B cell (primary cell): ENCODE measurements at regions not wholly inside any gene's neighbourhood (a gene's known extent, or its start where the extent isn't known, plus 50 kb on each side); places are given as distances from the start of the nearest gene placed in this dataset.

Source experiments
- ATAC-seq: fragments of 200-7000 bp; cut with Tn5 transposase; one replicate; pipeline ENCODE4 v1.10.0; 2021; ENCODE audit warnings: low read depth, mild to moderate bottlenecking, moderate number of reproducible peaks, moderate library complexity
- CTCF ChIA-PET: fragments of 350-600 bp; sonication (Branson Sonifier 250); formaldehyde crosslinking; loops from one replicate; lab custom pipeline; 2021; ENCODE audit warnings: antibody characterized with exemption, inconsistent platforms; lab: Charles Lee
- POLR2A ChIA-PET: fragments of 350-600 bp; sonication (Branson Sonifier 250); formaldehyde crosslinking; loops from one replicate; lab custom pipeline; 2021; ENCODE audit warnings: antibody characterized with exemption; lab: Charles Lee
- DNase-seq: peaks from one replicate; pipeline ENCODE4 v3.0.0; 2013
- H2AFZ ChIP-seq: 2 replicates; pipeline ENCODE4 v1.6.1; 2012; ENCODE audit warnings: mild to moderate bottlenecking, low read depth, low read length; ENCODE audit not compliant: insufficient read depth, poor library complexity, severe bottlenecking
- H3K27ac ChIP-seq, 2 donors: 1 replicate in 1 of 2; 2 replicates in 1 of 2; pipeline ENCODE4 v1.5.1; 2012 to 2013; ENCODE audit warnings: low read length in 2 of 2, mild to moderate bottlenecking in 2 of 2, moderate library complexity in 1 of 2
- H3K27me3 ChIP-seq, 4 experiments: fragments of 200-600 bp in 1 of 4; sonication (generic) in 1 of 4; replicated peaks in 1 of 4; 1 replicate in 2 of 4; 2 replicates in 2 of 4; pipeline versions ENCODE4 v1.6.1 to v1.7.0; 2013 to 2016; ENCODE audit warnings: low read length in 3 of 4, mild to moderate bottlenecking in 2 of 4, mixed read lengths in 1 of 4, moderate library complexity in 1 of 4; ENCODE audit not compliant: insufficient read depth in 4 of 4, control insufficient read depth in 3 of 4; ENCODE audit errors: control extremely low read depth in 1 of 4
- H3K36me3 ChIP-seq, 2 experiments: replicated peaks in 1 of 2; 1 replicate in 1 of 2; 2 replicates in 1 of 2; pipeline versions ENCODE4 v1.6.1 to v1.7.1; 2013; ENCODE audit warnings: low read length in 1 of 2; ENCODE audit not compliant: insufficient read depth in 2 of 2, control insufficient read depth in 1 of 2; ENCODE audit errors: control extremely low read depth in 1 of 2, extremely low read depth in 1 of 2
- H3K4me1 ChIP-seq, 2 donors: fragments of 200-600 bp in 1 of 2; sonication (generic) in 1 of 2; 1 replicate in 1 of 2; 2 replicates in 1 of 2; pipeline versions ENCODE4 v1.5.1 to v1.6.1; 2013 to 2017; ENCODE audit warnings: low read length in 2 of 2; ENCODE audit not compliant: control insufficient read depth in 2 of 2, insufficient read depth in 2 of 2
- H3K4me2 ChIP-seq: replicated peaks from 2 replicates; pipeline ENCODE3; 2012; ENCODE audit warnings: mild to moderate bottlenecking, low read depth, low read length; ENCODE audit not compliant: poor library complexity, severe bottlenecking
- H3K4me3 ChIP-seq, 5 experiments: fragments of 200-600 bp in 1 of 5; sonication (generic) in 1 of 5; 1 replicate in 3 of 5; 2 replicates in 2 of 5; pipeline versions ENCODE4 v1.5.1 to v1.7.0; 2011 to 2016; ENCODE audit warnings: low read length in 4 of 5, mild to moderate bottlenecking in 4 of 5, low read depth in 2 of 5, control low read depth in 1 of 5, moderate library complexity in 1 of 5; ENCODE audit not compliant: insufficient read depth in 1 of 5; ENCODE audit errors: control extremely low read depth in 1 of 5, extremely low read depth in 1 of 5
- H3K79me2 ChIP-seq: fragments of 200-600 bp; sonication (generic); one replicate; pipeline ENCODE4 v1.6.0; 2016; ENCODE audit warnings: low read length; ENCODE audit not compliant: control insufficient read depth, insufficient read depth
- H3K9ac ChIP-seq: fragments of 200-600 bp; sonication (generic); 2 replicates; pipeline ENCODE4 v1.6.1; 2017; ENCODE audit warnings: mild to moderate bottlenecking, low read length, moderate library complexity
- H3K9me3 ChIP-seq, 3 donors: one replicate each; pipeline versions ENCODE4 v1.6.1 to v1.7.1; 2013; ENCODE audit warnings: low read length in 2 of 3; ENCODE audit not compliant: control insufficient read depth in 2 of 3, insufficient read depth in 1 of 3; ENCODE audit errors: control extremely low read depth in 1 of 3
- H4K20me1 ChIP-seq: 2 replicates; pipeline ENCODE4 v1.6.0; 2012; ENCODE audit warnings: mild to moderate bottlenecking, low read length; ENCODE audit not compliant: insufficient read depth, control insufficient read depth, poor library complexity, severe bottlenecking
- H3K27ac Mint-ChIP-seq: one replicate; pipeline ENCODE4 v1.8.0; 2021; ENCODE audit warnings: mixed read lengths
- H3K27me3 Mint-ChIP-seq: one replicate; pipeline ENCODE4 v1.8.0; 2021; ENCODE audit warnings: mixed read lengths
- H3K4me1 Mint-ChIP-seq: one replicate; pipeline ENCODE4 v1.8.0; 2021; ENCODE audit warnings: mixed read lengths
- H3K4me3 Mint-ChIP-seq: one replicate; pipeline ENCODE4 v1.8.0; 2021; ENCODE audit warnings: mixed read lengths
- H3K9me3 Mint-ChIP-seq: one replicate; pipeline ENCODE4 v1.8.0; 2022; ENCODE audit warnings: mixed read lengths; ENCODE audit not compliant: insufficient read depth
- EZH2 ChIP-seq: IDR thresholded peaks from 2 replicates; pipeline ENCODE4 v1.6.1; 2012; ENCODE audit warnings: borderline replicate concordance, low read depth, mild to moderate bottlenecking, moderate library complexity, low read length; ENCODE audit not compliant: insufficient read depth, poor library complexity, severe bottlenecking
- WGBS: methylation state at CpG from one replicate; pipeline ENCODE4 v1.1.5; 2013; ENCODE audit warnings: missing lambda C conversion rate; ENCODE audit not compliant: insufficient coverage; 5-methylcytosine and 5-hydroxymethylcytosine counted together
- intact Hi-C: fragments of 100-400 bp; cut with micrococcal nuclease; formaldehyde crosslinking; loops from one replicate; pipeline ENCODE4 v1.10.0; 2022
- TF ChIP-seq, protein P1 (sequence below): fragments of 200-600 bp; IDR thresholded peaks from one replicate; pipeline ENCODE4 v1.8.0; 2022; ENCODE audit warnings: antibody characterized with exemption, mild to moderate bottlenecking

DNA sequence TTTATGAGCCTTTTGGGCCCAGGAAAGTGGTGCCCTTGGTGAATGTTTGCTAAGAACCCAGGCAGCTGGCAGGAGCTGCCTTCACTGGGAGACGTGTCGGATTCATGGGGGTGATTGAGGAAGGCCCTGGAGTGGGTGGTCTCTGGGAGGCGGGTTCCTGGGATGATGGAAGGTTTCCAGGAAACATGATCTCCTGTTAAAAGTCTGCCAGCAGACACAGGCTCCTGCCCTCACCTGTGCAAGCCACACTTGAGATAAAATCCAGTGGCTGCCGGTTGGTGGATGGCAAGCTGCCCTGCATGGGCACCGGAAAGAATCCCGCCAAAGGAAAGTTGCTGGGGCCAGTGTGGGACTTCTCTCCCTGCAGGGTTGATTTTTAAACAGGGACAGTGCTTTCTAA is 189.0 kb upstream of the CIBAR2 start:
- TF ChIP-seq EZH2: no peak
- TF ChIP-seq, protein P1, sequence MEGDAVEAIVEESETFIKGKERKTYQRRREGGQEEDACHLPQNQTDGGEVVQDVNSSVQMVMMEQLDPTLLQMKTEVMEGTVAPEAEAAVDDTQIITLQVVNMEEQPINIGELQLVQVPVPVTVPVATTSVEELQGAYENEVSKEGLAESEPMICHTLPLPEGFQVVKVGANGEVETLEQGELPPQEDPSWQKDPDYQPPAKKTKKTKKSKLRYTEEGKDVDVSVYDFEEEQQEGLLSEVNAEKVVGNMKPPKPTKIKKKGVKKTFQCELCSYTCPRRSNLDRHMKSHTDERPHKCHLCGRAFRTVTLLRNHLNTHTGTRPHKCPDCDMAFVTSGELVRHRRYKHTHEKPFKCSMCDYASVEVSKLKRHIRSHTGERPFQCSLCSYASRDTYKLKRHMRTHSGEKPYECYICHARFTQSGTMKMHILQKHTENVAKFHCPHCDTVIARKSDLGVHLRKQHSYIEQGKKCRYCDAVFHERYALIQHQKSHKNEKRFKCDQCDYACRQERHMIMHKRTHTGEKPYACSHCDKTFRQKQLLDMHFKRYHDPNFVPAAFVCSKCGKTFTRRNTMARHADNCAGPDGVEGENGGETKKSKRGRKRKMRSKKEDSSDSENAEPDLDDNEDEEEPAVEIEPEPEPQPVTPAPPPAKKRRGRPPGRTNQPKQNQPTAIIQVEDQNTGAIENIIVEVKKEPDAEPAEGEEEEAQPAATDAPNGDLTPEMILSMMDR: no peak
- Histone ChIP-seq H3K27ac (no peak overlapping the region), H3K4me3 (no peak overlapping the region), H3K79me2 (no peaks in the 10 kb centered on the region), H3K4me1 (peaks cover 29 to 34% of the 10 kb centered on the region in 2 donors), H2AFZ (no peak overlapping the region), H3K4me2 (no peak overlapping the region), H3K9ac (no peak overlapping the region), H3K27me3 (peaks cover 0 to 5% (median 0%) of the 10 kb centered on the region in 4 experiments), H3K9me3 (peaks cover 0 to 4% (median 0%) of the 10 kb centered on the region in 3 donors), H4K20me1 (no peaks in the 10 kb centered on the region), H3K36me3 (no peaks in the 10 kb centered on the region)
- Mint-ChIP-seq H3K27ac (no peak overlapping the region), H3K27me3 (peaks cover 6% of the 10 kb centered on the region), H3K9me3 (no peaks in the 10 kb centered on the region), H3K4me3 (no peak overlapping the region), H3K4me1 (peaks cover 19% of the 10 kb centered on the region)
- ATAC-seq (no peak), DNase-seq (no peak)
- ChIA-PET POLR2A (no interaction called here), CTCF (interaction anchor here (0.6 to 6.3 kb wide), 3 partner anchors 24 to 415 kb away, joined by 3 to 39 read pairs (median 3); no protein-coding TSS in a partner anchor)
- intact Hi-C loops: loop anchor here (10.0 kb wide), 1 partner anchor 94 kb away; no protein-coding TSS in a partner anchor
- WGBS: 94% methylated on average over 5 of the region's 6 CpGs

DNA sequence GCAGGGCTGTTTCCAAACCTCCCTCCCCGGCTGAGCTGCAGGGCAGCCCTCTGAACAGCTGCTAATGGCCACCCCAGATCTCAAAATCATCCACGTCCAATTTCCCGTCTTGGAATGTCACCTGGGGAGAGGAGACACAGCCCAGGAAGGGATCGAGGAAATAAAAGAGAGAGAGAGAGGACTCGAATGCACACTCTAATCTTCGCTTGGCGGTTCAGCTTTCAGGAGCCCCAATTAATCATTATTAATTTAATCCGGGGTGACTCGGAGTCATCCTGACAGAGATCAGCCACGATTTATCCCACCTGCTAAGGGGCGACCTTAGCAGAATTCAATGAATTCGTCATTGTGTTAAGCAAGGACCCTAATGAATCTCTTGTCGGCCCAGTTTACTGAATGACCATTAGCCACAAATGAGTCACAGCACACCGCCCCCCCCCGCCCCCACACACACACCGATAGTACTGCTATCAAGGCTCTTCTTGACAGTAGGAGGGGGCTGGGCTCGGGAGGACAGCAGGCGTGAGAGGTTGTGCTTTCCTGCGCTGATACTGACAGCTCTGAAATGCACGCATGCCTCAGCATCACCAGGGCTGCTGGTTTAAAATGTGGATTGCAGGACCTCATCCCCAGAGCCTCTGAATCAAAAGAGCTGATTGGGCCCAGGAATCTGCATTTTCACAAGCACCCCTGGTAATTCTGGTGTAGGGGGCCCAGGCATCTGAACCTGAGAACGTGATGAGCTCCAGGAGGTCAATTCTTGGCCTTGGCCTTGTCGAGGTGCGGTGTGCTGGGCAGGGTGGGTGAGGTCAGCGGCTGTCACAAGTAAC is 190.0 kb upstream of the CIBAR2 start:
- Histone ChIP-seq H3K4me1 (peaks cover 39 to 44% of the 10 kb centered on the region in 2 donors), H3K4me2 (no peak overlapping the region), H3K36me3 (no peaks in the 10 kb centered on the region), H3K9me3 (peaks cover 0 to 4% (median 0%) of the 10 kb centered on the region in 3 donors), H3K4me3 (no peak overlapping the region), H2AFZ (no peak overlapping the region), H3K9ac (no peak overlapping the region), H3K27me3 (peaks cover 0 to 5% (median 0%) of the 10 kb centered on the region in 4 experiments), H4K20me1 (no peaks in the 10 kb centered on the region), H3K79me2 (no peaks in the 10 kb centered on the region), H3K27ac (no peak overlapping the region)
- no peak for TF ChIP-seq EZH2
- TF ChIP-seq, protein P1: no peak
- Mint-ChIP-seq H3K27me3 (no peaks in the 10 kb centered on the region), H3K4me1 (peaks cover 26% of the 10 kb centered on the region), H3K27ac (no peak overlapping the region), H3K4me3 (no peak overlapping the region), H3K9me3 (no peaks in the 10 kb centered on the region)
- CTCF ChIA-PET: interaction anchor here (0.6 to 6.3 kb wide), 5 partner anchors 23 to 414 kb away, joined by 3 to 39 read pairs (median 3); no protein-coding TSS in a partner anchor
- POLR2A ChIA-PET: interaction anchor here (0.7 kb wide), 1 partner anchor 144 kb away, joined by 4 read pairs; no protein-coding TSS in a partner anchor
- 90% methylated on average over 13 of the region's 24 CpGs for WGBS
- no peak for DNase-seq
- ATAC-seq: no peak
- intact Hi-C loops: loop anchor here (10.0 kb wide), 1 partner anchor 93 kb away; no protein-coding TSS in a partner anchor
